Heart left ventricle (tissue), 13 donors: ENCODE measurements at regions not wholly inside any gene's neighbourhood (a gene's known extent, or its start where the extent isn't known, plus 50 kb on each side); places are given as distances from the start of the nearest gene placed in this dataset.
"Not testable (repeated sequence)": the region's sequence is repeated elsewhere in the genome, so short reads cannot be mapped to it uniquely, and the experiment has no call there.

Source experiments
- CTCF ChIP-seq, 12 donors: fragments of 200-600 bp; sonication (generic) in 4 of 12; IDR thresholded peaks; one replicate each; pipeline versions ENCODE4 v1.5.0 to v1.8.0; 2018 to 2022; ENCODE audit warnings: antibody characterized with exemption in 12 of 12, mild to moderate bottlenecking in 5 of 12
- POLR2A ChIP-seq, 2 donors: fragments of 450-650 bp; IDR thresholded peaks; one replicate each; pipeline ENCODE4 v1.6.1; 2017; ENCODE audit warnings: antibody characterized with exemption in 2 of 2, mild to moderate bottlenecking in 2 of 2, moderate library complexity in 2 of 2
- donor health status: ischemic (EF 13 %, LVEDD 7.1; RV severe dilation, severe dysfunction).
- donor health status: DM: no; HTN: yes; CAD: no.
- donor health status: DM: no; HTN: no; CAD: no.
- donor health status: ischemic (EF 25% LVEDD 6.9; RV normal size, moderate dysfunction).
- donor health status: ischemic (EF 25% LVEDD 5.7; RV mildly dilated, moderate dysfunction).
- donor health status: ischemic (EF 35%, LVEDD 5.7; RV mildly dilated, moderate dysfunction).
- donor health status: nonischemic (EF 11% LVEDD 7.7; RV severe dilation, severe dysfunction).
- donor health status: DM: yes; HTN: yes; CAD: no.
- donor health status: PGD.
- donor health status: ischemic (EF 29% LVEDD 5.4; RV normal size, mild dysfunction).
- donor health status: nonischemic (EF 23%, LVEDD 6.1; RV moderate dilation, normal function).

GRCh38 chr2:87220651-87221050, 199.0 kb upstream of the PLGLB1 start:
- not testable (repeated sequence) for TF ChIP-seq POLR2A, CTCF (IDR thresholded peaks at IDR 0.05)
